GM21423 (cell line): ENCODE measurements at regions not wholly inside any gene's neighbourhood (a gene's known extent, or its start where the extent isn't known, plus 50 kb on each side); places are given as distances from the start of the nearest gene placed in this dataset.
"Not testable (repeated sequence)": the region's sequence is repeated elsewhere in the genome, so short reads cannot be mapped to it uniquely, and the experiment has no call there.

Experiments
- ATAC-seq: cut with Tn5 transposase; IDR thresholded peaks from one replicate; pipeline ENCODE4 v1.9.1; 2021; ENCODE audit warnings: mild to moderate bottlenecking, moderate library complexity; ENCODE audit not compliant: unreplicated experiment

DNA sequence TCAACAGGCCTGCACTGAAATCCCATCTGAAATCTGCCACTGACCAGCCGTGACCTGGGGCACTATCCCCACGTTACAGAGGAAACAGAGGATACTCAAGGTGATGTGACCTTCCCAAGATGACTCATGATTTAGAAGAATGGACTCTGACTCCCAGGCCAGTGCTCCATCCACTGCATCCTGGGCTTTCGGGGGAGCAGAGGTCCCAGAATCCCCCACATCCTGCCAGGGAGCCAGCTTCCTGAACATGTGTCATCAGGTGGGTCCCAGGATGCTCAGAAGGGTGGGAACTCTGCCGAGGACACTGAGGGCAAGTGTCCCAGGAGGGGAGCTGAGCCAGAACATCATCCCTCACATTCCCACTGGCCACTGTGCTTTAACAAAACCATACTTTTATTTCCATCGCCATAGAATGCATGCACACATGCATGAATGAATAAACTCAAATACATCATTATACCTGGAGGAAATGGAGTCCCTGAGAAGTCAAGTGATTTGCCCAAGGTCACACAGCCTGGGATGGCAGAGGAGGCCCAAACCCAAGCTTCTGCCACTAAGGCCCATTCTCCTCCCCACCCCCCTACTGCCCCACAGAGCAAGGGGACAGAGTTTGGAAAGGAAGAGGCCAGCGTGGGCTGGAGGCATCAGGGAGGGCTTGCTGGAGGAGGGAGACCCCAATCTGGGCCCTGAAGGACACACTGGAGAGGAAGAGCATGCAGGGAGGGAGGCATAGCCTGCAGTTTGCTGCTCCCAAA is 189.4 kb downstream of the MATN1 start:
- ATAC-seq = no peak

DNA sequence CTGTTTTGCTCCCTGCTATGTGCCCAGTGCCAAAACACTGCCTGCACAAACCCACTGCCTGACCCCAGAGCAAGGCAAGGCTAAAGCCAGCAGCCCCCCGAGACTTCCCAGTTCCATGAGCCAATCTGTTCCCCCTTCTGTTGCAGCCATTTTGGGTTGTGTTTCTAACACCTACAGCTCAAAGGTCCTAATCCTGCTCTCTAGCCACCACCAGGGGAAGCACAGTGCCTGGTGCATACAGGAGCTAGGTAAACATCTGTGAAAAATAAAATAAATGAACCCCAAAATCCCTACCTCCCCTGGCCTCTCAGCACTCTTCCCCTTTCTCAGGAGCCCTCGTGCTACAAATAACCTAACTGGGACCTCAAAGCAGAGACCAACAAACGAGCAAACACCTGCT is 190.2 kb downstream of the MATN1 start:
- ATAC-seq = no peak

DNA sequence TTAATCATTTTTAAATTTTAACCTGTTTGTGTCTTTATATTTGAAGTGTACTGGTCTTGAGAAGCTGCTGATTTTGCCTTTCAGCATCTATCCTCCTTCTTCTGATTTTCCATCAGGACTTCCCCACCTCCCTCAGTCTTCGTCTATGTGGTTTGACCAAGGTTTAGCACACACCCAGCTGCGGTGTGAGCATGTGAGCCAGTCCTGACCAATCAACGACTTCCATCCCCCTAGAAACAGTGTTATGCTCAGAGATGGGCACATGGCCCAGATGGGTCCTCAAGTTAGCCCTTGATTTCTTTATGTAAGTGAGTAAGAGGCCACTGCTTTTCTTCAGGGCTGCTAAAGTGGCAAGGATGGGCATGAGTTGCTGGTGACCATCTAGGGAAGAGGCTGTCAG is 190.8 kb downstream of the MATN1 start:
- ATAC-seq = no peak

DNA sequence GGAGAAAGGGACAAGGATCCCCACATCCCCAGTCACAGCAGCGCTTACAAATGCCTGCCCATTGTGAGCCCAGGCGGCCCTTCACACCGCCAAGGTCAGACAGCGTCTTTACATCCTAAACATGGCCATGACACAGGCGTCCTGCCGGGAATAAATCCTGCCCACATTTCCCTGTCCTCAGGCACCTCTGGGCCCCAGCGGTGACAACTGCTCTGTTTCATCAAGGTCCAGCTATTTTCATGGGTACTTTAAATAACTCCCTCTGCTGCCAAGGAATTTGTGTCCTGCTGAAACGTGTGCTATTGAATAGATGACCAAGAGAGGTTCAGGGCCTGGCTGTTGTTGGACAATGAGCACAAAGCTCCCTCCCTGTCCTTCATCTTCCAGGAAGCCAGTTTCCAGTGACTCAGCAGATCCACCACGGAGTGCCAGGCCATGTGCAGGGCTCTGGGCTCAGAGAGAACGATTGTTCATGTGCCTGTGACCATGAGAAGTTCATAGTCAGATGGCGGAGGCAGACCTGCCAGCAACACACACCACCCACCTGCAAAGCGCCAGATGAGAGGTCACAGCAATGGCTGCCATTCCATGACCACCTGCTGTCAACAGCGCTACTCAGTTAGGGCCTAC is 195.8 kb downstream of the MATN1 start:
- no peak for ATAC-seq

DNA sequence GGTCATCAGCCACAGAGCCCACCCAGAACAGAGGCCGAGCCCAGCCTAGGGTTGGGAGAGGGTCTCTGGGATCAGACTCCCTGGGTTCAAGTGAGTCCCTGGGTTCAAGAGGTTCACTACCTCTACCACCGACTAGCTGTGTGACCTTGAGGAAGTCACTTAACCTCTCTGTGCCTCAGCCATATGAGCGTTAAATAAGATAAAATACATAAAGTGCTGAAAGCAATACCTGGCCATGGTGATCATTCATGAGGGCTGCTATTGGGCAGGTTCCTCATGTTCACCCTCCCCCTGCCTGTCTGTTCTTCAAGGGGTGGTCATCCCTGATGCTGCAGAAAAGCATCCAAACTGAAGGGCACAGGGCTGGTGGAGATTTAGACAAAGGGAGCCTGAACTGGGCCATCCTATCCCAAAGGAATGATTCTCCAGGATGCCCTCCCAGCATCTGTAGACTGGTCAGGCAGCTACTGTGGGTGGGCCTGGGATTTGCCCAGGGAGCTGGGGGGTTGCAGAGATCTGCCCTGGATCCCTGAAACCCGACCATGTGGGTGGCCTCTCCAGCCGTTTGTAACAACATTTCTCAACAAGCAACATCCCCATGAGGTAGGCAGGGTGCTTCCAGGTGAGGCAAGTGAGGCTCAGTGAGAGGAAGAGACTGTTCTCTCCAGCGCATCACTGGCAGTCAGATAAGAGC is 196.6 kb downstream of the MATN1 start:
- no peak for ATAC-seq

DNA sequence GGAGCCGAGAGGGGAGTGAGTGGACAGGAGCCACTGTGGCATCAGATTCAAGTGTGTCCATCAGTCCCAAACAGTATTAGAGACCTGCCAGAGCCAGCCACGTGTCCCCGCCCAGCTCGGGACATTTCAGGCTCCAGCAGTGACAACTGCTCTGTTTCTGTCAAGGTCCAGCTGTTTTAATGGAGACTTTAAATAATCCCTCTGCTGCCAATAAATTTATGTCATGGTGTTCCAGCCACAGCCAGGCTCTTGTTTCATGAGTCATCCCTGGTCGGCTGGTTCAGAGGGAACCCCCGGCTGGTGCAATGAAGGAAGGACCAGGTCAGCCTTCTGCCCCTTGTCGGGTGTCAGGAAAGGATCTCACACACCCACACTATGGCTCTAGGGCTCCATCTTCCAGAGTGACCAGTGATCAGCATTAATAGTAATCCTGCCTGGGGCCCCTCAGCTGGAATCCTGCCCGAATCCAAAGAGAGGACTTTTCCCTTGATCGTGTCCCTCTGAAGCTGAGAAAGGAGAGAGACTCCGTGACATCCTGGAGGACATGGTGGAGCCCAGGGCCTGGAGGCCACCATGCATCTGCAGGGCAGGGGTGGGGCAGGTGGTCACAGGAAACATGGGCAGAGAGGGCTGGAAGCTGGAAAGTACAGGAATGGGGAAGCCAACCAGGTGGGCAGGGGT is 197.3 kb downstream of the MATN1 start:
- ATAC-seq = no peak

- no peak for ATAC-seq
Measured at GRCh38 chr1:30525631-30525970, 197.8 kb downstream of the MATN1 start.

DNA sequence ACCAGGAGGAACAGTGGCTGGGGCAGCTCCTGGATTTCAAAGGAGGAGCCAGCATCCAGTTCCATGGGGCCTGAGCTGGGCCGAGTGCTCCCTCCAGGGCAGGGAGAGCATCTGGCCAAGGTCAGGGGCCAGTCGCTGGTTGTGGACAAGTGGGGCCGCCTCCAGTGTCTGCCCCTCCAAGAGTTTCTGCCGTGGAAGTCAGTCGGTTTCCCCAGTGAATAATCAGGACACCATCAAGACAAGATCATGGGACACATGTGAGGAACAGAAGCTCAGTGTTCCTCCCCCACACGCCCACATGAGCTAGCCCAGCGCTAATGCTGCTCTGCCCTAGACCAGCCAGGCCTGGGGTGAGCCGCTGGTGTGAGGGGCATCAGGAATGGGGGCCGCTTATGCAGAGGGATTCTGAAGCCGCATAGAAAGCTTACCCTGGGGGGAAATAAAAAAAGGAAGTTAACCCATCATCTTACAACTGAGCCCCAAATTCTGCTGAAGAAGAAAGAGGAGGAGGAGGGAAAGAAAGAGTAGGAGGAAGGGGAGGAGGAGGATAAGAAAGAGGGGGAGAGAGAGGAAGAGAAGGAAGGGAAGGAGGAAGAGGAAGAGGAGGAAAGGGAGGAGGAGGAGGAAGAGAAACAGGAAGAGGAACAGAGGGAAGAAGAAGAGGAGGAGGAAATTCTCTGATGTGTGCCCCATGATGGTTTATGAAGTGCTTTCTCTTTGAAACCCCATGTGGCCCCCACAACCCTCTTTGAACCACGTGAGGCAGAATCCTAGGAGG is 198.4 kb downstream of the MATN1 start:
- no peak for ATAC-seq

DNA sequence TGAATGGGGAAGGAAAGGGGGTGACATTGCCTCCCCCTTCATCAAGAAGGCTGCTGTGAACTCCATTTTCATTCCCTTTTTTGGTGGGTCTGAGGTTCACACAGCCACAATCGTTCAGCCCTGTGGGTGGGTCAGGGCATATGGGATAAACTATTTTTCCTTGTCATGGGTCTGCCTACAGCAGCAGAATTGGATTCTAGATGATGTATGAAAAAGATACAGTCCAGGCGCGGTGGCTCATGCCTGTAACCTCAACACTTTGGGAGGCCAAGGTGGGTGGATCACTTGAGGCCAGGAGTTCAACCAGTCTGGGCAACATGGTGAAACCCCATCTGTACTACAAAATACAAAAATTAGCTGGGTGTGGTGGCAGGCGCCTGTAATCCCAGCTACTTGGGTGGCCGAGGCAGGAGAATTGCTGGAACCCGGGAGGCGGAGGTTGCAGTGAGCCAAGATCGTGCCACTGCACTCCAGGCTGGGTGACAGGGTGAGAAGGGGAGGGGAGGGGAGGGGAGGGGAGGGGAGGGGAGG is 199.3 kb downstream of the MATN1 start:
- ATAC-seq = not testable (repeated sequence)

DNA sequence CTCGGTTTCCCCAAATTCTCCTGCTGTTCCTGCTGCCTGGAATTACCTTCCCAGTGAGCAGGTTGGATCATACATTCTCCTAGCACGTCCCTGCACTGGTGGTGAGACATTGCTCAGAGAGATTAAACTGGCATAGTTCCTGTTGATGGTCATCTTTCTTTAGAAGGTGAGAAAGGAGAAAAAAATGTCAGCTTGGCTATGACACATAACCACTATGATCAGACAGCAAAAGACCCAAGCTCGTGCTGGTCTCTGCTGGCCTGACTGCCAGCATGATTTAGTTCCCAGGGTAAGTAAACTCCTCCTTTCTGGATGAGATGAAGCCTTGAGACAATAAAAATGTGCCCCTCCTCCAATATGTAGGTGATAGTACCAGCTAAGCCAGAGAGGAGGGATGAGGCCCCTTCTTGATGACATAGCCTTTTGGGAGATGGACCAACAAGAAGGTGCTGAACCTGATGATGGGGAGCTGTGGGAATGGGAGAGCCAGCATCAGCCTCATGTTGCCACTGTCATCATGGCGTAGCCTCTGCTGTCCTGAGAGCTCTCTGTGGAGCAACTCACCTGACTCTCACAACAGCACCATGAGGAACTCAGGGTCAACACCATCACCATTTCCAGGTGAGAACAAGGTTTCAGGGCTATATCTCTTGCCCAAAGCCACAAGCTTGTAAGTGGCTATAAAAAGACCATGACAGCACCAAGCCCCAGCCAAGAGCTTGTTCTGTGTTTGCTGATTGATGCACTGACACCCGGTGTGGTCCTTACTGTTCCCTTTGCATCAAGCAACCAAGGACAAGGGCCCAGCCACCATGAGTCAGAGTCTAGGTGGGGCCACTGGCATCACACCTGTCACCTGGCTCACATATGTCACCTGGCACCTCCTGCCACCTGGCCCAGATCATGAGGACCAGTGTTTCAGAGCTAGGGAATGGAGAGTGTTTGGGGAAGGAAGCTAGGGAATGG is 200.0 kb downstream of the MATN1 start:
- ATAC-seq = no peak

DNA sequence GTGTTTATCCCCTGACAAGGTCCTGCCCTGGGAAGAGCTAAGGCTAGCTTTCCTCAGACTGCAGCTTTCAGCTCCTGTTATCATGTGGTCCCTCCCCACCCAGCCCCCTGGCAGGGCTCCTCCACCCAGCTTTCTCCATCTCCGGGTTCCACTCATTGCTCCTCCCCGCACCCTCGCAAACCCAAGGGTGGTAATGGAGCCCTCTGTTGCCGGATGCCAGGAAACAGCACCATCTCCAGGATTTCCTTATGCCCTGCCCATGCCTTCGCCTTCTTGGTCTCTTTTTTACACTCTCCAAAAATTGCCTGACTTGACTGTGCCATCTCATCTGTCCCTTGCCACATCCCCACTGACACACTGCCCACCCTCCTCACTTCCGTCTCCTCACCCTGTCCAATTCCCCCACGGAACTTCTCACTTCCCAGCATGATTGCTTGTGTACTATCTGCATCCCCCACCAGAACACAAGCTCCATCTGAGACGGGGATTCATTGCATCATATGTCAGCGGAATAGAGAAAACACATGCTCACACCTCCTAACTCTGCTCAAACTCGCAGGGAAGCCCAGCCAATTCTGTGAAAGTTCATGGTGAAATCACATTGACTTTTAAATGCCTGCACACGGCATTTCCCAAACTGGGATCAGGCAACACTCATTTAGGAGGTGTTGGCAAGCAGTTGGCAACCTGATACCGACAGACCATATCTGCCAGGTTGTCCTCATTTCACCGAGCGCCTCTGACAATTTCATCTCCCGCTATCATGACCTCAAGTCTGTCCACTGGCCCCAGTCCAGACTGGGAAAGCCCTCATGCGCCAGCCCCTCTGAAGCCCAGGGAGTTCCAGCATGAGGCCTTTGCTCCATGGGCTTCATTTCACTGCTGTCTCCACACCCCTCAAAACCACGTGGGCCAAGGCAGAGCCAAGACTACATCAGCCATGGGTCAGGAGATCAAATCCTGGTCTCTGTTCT is 201.1 kb downstream of the MATN1 start:
- no peak for ATAC-seq

- no peak for ATAC-seq
Measured at GRCh38 chr1:30521261-30521865, 202.0 kb downstream of the MATN1 start.

GRCh38 chr1:30520476-30520875 is 202.9 kb downstream of the MATN1 start:
- no peak for ATAC-seq

GRCh38 chr1:30519201-30519763 is 204.1 kb downstream of the MATN1 start:
- ATAC-seq = no peak

- no peak for ATAC-seq
Measured at GRCh38 chr1:30518696-30519095, 204.7 kb downstream of the MATN1 start.

GRCh38 chr1:30518186-30518585 is 205.2 kb downstream of the MATN1 start:
- ATAC-seq = no peak

DNA sequence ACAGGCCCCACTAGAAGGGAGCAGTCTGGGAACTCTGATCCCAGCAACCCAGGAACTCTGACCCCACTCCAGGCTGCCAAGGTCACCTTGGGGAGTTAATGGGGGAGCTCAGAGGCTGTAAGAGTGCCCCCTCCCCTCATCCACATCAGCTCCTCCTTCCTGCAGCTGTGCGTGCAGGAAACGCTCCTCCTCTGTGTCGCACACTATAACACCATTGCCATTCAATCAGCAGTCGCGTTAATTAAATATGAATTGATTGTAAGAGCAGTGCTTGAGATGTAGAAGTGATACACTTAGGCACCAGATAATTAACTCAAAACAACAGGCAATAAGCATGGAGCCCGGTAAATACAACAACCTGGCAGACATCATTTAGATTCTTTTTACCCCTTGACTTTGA is 205.7 kb downstream of the MATN1 start:
- not testable (repeated sequence) for ATAC-seq

- ATAC-seq = not testable (repeated sequence)
Measured at GRCh38 chr1:30517241-30517640, 206.1 kb downstream of the MATN1 start.
